HG02885 (cell line): ENCODE measurements at regions not wholly inside any gene's neighbourhood (a gene's known extent, or its start where the extent isn't known, plus 50 kb on each side); places are given as distances from the start of the nearest gene placed in this dataset.

Experiments
- ATAC-seq: cut with Tn5 transposase; IDR thresholded peaks from one replicate; pipeline ENCODE4 v1.9.1; 2021; ENCODE audit warnings: mild to moderate bottlenecking; ENCODE audit not compliant: unreplicated experiment, poor library complexity

DNA sequence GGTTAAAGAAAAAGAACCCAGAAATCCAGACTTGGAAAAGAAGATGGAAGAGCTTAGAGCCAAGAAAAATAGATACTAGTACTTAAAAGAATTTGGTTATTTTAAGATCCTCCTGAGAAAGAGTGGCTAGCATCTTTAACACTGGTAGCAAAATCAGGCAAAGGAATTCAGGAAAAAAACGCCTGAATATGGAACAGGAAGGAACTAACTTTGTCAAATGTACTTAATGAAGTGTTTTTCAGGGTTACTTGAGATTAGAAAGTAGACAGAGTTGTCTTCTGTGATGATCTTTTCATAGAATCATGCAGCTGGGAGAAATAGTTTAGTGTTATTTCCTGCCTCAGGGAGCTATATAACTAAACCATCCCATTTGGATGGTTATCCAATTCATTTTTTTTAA is 50.8 kb upstream of the SASH1 start:
- ATAC-seq, result no peak
